ENCODE measurements at regions not wholly inside any gene's neighbourhood (a gene's known extent, or its start where the extent isn't known, plus 50 kb on each side); places are given as distances from the start of the nearest gene placed in this dataset.
"Not testable (repeated sequence)": the region's sequence is repeated elsewhere in the genome, so short reads cannot be mapped to it uniquely, and the experiment has no call there.

DNA sequence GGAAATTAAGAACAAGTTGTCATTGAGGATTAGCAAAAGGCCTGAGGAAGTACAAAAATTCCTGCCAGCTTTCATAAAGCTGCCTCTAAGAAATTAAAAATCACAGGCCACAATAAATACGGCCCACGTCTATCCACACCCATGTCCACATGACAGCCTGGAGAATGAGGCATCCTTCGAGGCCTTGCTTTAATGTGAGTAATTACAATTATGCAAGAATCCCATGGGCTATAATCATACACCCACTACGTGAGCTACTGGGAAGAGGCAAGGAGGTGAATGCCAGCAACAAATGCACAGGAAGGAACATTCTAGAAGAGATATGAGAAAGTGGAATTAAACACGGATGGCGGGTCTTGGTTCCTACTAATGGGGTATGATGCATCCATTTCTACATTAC, 65.4 kb upstream of the ZFHX3 start:
- TF ChIP-seq, protein P1, sequence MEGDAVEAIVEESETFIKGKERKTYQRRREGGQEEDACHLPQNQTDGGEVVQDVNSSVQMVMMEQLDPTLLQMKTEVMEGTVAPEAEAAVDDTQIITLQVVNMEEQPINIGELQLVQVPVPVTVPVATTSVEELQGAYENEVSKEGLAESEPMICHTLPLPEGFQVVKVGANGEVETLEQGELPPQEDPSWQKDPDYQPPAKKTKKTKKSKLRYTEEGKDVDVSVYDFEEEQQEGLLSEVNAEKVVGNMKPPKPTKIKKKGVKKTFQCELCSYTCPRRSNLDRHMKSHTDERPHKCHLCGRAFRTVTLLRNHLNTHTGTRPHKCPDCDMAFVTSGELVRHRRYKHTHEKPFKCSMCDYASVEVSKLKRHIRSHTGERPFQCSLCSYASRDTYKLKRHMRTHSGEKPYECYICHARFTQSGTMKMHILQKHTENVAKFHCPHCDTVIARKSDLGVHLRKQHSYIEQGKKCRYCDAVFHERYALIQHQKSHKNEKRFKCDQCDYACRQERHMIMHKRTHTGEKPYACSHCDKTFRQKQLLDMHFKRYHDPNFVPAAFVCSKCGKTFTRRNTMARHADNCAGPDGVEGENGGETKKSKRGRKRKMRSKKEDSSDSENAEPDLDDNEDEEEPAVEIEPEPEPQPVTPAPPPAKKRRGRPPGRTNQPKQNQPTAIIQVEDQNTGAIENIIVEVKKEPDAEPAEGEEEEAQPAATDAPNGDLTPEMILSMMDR (IDR thresholded peaks at IDR 0.05; ENCODE audit: insufficient read depth, missing control alignments), result no peak
- FAIRE-seq (no peak), DNase-seq (ENCODE audit: insufficient read length, low spot score) (no peak)

DNA sequence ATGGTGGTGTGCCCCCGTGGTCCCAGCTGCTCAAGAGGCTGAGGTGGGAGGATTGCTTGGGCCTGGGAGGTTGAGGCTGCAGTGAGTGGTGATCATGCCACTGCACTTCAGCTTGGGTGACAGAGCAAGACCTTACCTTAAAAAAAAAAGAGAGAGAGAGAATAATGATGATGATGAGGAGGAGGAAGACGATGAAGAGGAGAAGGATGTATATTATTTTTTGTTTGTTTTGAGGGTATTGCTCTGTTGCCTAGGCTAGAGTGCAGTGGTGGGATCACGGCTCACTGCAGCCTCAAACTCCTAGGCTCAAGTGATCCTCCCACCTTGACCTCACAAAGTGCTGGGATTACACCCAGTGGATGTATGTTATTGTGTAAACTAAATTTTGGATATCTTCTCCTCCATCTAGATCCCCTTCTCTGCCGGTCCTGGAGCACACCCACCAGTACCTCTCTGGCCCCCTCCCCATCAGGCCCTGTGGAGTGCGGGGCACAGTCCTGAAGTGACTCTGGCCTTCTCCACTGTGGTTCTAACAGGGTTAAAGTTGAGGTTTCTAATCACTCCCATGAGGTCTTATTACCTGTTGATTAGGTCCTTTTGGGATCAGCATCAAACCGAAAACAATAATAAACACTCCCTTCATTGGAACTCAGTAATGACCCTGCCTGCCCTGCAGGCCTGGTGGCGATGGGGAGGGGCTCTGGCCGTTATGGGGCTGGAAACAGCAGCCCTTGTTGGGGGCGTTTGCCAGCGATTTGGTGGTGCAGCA, 60.5 kb upstream of the ZFHX3 start:
- TF ChIP-seq, protein P1 (IDR thresholded peaks at IDR 0.05; ENCODE audit: insufficient read depth, missing control alignments), result no peak
- FAIRE-seq (no peak), DNase-seq (ENCODE audit: insufficient read length, low spot score) (no peak)

DNA sequence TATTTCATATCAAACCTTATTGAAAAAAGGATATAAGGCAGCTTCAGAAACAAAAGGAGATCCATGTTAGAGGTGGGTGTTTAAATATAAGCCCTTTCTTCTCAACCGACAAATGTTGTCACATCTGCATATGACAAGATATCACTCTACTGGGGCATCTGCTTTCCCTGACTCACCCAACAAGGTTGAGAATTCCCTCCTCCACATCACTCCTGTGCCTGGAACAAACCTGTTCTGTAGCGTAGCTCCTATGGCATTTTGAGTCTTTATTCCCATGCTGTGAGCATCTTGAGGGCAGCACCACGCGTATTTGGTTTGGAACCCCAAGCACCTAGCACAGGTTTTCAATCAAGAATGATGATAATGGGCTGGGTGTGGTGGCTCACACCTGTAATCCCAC, 59.4 kb upstream of the ZFHX3 start:
- TF ChIP-seq, protein P1 (IDR thresholded peaks at IDR 0.05; ENCODE audit: insufficient read depth, missing control alignments), result no peak
- DNase-seq (ENCODE audit: insufficient read length, low spot score), result no peak
- FAIRE-seq, result no peak

DNA sequence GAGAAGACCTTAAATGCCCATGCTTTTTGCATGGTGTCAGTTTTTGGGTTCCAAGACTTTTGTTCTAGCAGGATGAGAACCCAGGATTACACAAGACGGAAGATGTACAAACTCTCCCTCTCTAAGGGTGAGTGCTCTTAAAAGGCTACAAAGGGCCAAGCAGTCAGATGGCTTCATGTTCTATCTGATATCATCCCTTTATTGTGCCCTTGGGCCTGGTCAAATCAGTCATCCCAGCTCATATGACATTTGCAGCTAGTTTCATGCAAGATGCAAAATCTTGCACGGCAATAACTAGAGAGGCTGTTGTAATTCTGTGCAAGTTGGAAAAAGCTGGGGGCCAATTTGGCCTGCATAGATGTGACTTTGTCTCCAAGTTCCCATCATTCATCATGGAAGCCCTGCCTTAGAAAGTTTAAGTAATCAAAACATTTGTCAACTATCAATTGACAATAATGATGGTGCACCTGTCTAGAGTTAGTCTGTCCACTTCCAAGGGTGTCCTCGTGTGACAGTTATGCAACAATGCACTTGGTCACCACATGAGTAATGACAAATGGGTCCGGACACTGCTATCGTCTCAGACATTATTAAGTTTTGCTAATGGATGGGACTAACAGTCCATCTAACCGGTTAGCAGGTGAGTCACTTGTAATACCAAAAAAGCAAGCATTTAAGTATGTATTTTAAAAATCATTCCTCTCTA, 58.6 kb upstream of the ZFHX3 start:
- FAIRE-seq (no peak), DNase-seq (ENCODE audit: insufficient read length, low spot score) (no peak)
- TF ChIP-seq, protein P1 (IDR thresholded peaks at IDR 0.05; ENCODE audit: insufficient read depth, missing control alignments), result no peak

DNA sequence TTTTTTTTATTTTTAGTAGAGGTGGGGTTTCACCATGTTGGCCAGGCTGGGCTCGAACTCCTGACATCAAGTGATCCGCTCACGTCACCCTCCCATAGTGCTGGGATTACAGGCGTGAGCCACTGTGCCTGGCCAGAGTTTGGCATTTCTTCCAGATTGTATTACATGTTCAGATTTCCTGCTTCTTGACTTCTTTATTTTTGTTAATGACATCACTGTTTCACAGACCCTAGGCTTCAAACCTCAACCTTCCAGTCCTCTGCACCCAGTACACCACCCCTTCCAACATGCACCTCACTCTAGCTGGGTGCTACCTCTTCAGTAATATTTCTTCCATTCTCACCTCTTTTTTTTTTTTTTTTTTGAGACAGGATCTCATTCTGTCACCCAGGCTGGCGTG, 53.6 kb upstream of the ZFHX3 start:
- DNase-seq (ENCODE audit: insufficient read length, low spot score) (no peak), FAIRE-seq (no peak)
- TF ChIP-seq, protein P1 (IDR thresholded peaks at IDR 0.05; ENCODE audit: insufficient read depth, missing control alignments), result no peak

DNA sequence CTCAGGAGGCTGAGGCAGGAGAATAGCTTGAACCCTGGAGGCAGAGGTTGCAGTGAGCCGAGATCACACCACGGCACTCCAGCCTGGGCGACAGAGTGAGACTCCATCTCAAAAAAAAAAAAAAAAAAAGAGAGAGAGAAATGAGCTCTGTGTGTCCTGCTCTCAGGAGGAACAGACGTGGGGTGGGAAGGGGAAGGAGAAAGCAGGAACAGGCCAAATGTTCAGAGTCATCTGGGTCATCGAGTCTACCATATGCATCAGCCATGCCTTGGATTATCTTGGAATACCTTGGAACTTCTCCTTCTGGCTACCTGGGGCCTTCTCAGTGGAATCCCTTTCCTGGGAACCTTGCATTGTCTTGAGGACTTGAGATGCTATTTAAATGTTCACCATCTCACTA, 51.7 kb upstream of the ZFHX3 start:
- not testable (repeated sequence) for FAIRE-seq

More for the DNA sequence above, 51.7 kb upstream of the ZFHX3 start:
- DNase-seq (ENCODE audit: insufficient read length, low spot score), result not testable (repeated sequence)
